ENCODE measurements at regions not wholly inside any gene's neighbourhood (a gene's known extent, or its start where the extent isn't known, plus 50 kb on each side); places are given as distances from the start of the nearest gene placed in this dataset.

DNA sequence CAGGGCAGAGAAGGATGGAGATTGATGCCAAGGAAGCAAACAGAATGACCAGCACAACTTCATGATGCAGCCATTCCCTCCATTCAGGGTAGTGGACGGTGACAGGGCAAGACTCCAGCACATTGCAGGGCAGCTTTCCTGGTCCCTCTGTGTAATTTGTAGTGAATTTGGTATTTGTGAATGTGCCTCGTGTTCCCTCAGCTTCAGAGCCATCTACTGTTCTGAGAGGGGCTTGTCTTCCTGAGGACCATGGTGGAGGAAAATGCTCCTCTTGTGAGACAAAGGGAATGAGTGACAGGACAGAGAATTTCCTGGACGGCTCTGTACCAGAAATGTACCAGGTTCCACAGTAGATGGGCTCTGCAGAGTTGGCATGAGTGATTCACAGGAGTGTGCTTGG lies 132.1 kb downstream of the ADRA2A start:
- FAIRE-seq = no peak

More for the DNA sequence above, 132.1 kb downstream of the ADRA2A start:
- H2BK120ac ChIP-seq (replicated peaks; ENCODE audit: low read depth, low read length) = no peak overlapping the region
- H3K4me3 ChIP-seq (ENCODE audit: extremely low read depth in 1 of 4, insufficient read depth in 2 of 4, low read depth in 3 of 4, low read length in 4 of 4) = no peak overlapping the region
- WGBS, 2 experiments (ENCODE audit: extremely low coverage in 1 of 2, insufficient coverage in 1 of 2, insufficient read length in 1 of 2, insufficient replicate concordance in 2 of 2, low coverage in 1 of 2, low lambda C conversion rate in 2 of 2, missing lambda C conversion rate in 1 of 2) = 75% methylated on average over 3 of the region's 3 CpGs; no CpG with 5 or more reads in 1 of the 2 experiments
- H3K4me2 ChIP-seq (ENCODE audit: insufficient read depth in 1 of 2, low read depth in 2 of 2, low read length in 2 of 2) = no peak overlapping the region
- ChIA-PET CTCF (ENCODE audit: partially characterized antibody) (interaction anchor here (1.2 to 8.9 kb wide), 6 partner anchors 10 to 133 kb away, joined by 3 to 68 read pairs (median 18); partner anchors contain the start of gene ADRA2A), POLR2A (ENCODE audit: partially characterized antibody) (no interaction called here)
- no peak overlapping the region for H2BK20ac ChIP-seq (ENCODE audit: low read length)
- H2AFZ ChIP-seq (ENCODE audit: low read length) = no peak overlapping the region
- no peaks in the 10 kb centered on the region for H3K27me3 ChIP-seq (replicated peaks in 1 of 4; ENCODE audit: control insufficient read depth in 3 of 4, extremely low read depth in 1 of 4, insufficient read depth in 3 of 4, low read length in 3 of 4)
- 0 out of 4 replicates have a peak, but pooled peaks cover 0 to 2% of the 10 kb centered on the region in 2 experiments for H3K9me3 ChIP-seq (ENCODE audit: insufficient read depth in 2 of 2, low read depth in 1 of 2, low read length in 1 of 2)
- peaks cover 0 to 3% (median 2%) of the 10 kb centered on the region in 4 experiments; a peak in 1 of 7 replicates for H3K4me1 ChIP-seq (replicated peaks in 1 of 4; ENCODE audit: control insufficient read depth in 3 of 4, insufficient read depth in 4 of 4, low read length in 3 of 4)
- no peaks in the 10 kb centered on the region for H3K36me3 ChIP-seq (ENCODE audit: control insufficient read depth in 2 of 4, insufficient read depth in 4 of 4, low read length in 3 of 4)
- no peak overlapping the region for H3K23ac ChIP-seq (ENCODE audit: insufficient read length)
- DNase-seq (ENCODE audit: low read depth in 1 of 2, low spot score in 2 of 2) = no peak
- no peaks in the 10 kb centered on the region for H3K23me2 ChIP-seq (ENCODE audit: low read depth, low read length)
- H4K20me1 ChIP-seq (replicated peaks in 1 of 2; ENCODE audit: control insufficient read depth in 1 of 2, insufficient read depth in 2 of 2, low read length in 2 of 2) = no peaks in the 10 kb centered on the region
- H2BK12ac ChIP-seq (ENCODE audit: low read depth, low read length) = no peak overlapping the region
- no peak overlapping the region for H4K8ac ChIP-seq (ENCODE audit: extremely low read depth, insufficient read depth, low read length)
- H4K91ac ChIP-seq (replicated peaks; ENCODE audit: insufficient read length, low read length) = no peak overlapping the region
- no peaks in the 10 kb centered on the region for H3K79me2 ChIP-seq (ENCODE audit: control insufficient read depth in 1 of 2, insufficient read depth in 2 of 2, low read length in 2 of 2)
- H2AK5ac ChIP-seq (ENCODE audit: low read depth, low read length) = no peak overlapping the region
- H3K27ac ChIP-seq (ENCODE audit: low read depth, low read length) = no peak overlapping the region
- H3K4ac ChIP-seq (replicated peaks; ENCODE audit: insufficient read length, low read depth, low read length) = no peak overlapping the region
- no peak overlapping the region for H2BK5ac ChIP-seq (ENCODE audit: low read depth, low read length)
- no peak overlapping the region for H3K18ac ChIP-seq (ENCODE audit: extremely low read depth, low read length)
- H3K56ac ChIP-seq (replicated peaks; ENCODE audit: insufficient read length, low read depth, low read length) = no peak overlapping the region
- no peak overlapping the region for H3K14ac ChIP-seq (ENCODE audit: insufficient read length)
- no peaks in the 10 kb centered on the region for H3K79me1 ChIP-seq (ENCODE audit: low read depth, low read length)
- no peak overlapping the region for H3K9ac ChIP-seq (replicated peaks in 1 of 4; ENCODE audit: extremely low read depth in 1 of 4, low read depth in 3 of 4, low read length in 3 of 4)
- TF ChIP-seq CTBP2 (IDR thresholded peaks at IDR 0.05; ENCODE audit: borderline replicate concordance, insufficient read depth, insufficient read length, low read length) (no peak), RNF2 (IDR thresholded peaks at IDR 0.05; ENCODE audit: borderline replicate concordance, low read depth, low read length, missing control alignments, poor library complexity, severe bottlenecking) (no peak), BRCA1 (IDR thresholded peaks at IDR 0.05; ENCODE audit: low read depth, low read length) (no peak), POLR2AphosphoS5 (IDR thresholded peaks at IDR 0.05; ENCODE audit: low read depth, low read length) (no peak)
- H4K5ac ChIP-seq (ENCODE audit: insufficient read length, low read depth, low read length) = no peak overlapping the region
- no peak overlapping the region for H2BK15ac ChIP-seq (ENCODE audit: low read length)

Data from H1 (cell line).